HG03575 (cell line): ENCODE measurements at regions not wholly inside any gene's neighbourhood (a gene's known extent, or its start where the extent isn't known, plus 50 kb on each side); places are given as distances from the start of the nearest gene placed in this dataset.

ENCODE experiments used
- ATAC-seq: cut with Tn5 transposase; IDR thresholded peaks from one replicate; pipeline ENCODE4 v1.9.1; 2021; ENCODE audit not compliant: unreplicated experiment, insufficient number of reproducible peaks, low FRiP score; ENCODE audit errors: extremely low read depth

DNA sequence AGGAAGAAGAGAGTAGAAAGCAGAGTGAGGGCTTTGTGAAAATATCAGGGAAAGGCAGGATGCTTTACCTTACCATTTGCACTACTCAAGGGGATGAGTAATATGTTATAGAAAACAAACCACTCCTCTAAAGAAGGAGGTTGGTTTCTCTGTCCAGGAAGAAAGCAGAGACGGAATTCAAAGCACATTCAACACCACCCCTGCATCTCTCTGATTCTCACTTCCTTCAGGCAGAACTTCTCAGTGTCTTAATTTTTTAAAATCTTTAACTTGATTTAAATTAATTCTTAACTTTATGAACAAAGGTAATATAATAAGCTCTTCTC lies 82.4 kb downstream of the NR2F2 start:
- ATAC-seq: no peak

DNA sequence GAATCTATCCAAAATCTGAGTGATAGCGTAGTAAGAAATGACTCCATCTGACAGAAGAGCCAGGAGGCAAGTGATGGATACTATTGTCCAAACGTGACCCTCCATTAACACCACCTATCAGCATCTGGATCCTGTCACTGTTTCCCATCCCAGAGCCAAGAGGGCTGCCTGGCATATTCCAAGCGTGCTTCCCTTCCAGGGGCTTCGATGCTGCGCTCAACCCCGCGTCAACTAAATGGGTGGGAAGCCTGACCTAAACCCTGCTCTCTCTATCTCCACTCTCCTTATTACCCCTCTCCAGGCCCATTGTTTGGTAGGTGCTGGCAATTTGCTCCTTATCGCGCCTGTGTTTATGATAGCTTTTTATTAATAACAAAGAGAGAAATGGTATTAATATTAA lies 83.2 kb downstream of the NR2F2 start:
- no peak for ATAC-seq

DNA sequence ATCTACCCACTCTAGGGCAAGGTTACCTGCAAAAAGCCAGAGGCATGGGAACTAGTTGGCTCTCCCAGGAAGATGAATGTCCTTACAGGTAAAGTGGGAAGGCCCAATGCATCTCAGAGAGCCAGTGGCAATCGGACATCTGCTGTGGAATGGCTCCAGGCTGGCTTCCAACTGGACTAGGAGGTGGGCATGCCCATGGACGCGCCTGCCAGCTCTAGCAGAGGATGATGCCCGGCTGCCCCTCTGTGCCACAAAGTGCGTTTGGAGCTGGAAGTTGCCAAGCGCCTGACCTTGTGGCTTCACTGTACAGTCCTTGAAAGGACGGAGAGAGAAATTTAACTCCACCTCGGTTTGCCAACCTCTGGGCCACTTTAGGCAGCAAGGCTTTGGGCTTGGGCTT lies 84.4 kb downstream of the NR2F2 start:
- no peak for ATAC-seq

DNA sequence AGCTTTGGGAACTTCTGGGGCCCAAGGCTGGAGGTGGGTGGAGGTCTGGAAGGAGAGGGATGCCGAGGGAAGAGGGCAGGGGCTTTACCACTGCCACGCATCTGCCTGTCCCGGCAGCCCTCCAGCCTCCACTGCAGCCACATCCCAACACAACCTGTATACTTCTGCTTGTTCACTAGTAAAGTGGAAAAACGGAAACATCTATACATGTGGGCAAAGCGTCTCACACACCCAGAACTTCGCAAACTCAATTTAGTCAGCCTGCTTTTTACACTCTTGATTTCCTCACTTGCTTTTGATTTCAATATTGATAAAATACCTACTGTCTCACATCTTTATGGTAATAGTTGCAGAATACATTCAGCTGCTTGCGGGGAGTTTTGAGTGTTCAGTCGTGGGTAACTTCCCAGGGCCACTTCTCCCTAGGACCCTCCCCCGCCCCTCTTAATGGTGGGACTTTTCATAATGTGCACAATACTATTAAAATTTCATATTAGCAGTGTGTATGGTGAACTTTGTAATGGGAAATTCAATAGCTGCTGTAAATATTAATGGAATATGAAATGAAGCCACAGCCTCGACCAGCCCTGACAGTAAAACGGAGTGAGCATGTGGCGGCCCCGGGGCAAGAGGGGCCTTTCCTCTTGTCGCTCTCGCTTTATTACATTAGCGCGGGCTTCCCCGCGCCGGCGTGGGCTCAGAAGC lies 85.2 kb downstream of the NR2F2 start:
- ATAC-seq: no peak

DNA sequence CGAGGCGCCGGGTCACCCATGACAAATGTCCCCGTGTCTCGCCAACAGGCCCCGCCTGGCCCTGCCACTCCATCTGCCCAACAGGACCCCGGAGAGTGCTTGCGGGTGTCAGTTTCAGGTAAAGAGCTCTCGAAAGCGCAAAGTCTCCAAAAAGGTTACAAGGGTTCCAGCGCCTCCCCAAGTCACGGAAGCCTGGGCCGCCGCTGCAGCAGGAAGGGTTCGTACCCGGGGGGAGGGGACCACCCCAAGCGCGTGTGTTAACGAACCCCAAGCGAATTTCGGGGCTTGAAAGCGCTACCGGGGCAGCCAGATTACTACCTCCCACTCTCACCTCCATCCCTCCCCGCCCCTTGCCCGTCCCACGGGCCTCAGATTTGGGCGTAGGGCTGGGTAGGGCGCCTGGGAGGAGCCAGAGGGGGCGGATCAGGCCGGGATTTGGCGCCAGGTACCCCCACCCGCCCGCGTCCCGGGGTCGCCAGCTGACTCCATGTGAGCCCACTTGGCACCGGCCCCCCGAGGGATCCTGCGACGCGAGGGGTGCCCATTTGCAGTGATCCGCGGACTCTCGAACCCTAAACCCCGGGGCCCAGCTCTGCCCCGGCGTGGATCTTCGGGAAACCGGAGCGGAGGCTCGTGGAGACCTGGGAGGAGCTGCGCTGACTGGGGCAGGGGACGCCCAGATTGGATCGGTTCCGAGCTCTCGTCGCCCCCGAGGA lies 85.9 kb downstream of the NR2F2 start:
- ATAC-seq: no peak

DNA sequence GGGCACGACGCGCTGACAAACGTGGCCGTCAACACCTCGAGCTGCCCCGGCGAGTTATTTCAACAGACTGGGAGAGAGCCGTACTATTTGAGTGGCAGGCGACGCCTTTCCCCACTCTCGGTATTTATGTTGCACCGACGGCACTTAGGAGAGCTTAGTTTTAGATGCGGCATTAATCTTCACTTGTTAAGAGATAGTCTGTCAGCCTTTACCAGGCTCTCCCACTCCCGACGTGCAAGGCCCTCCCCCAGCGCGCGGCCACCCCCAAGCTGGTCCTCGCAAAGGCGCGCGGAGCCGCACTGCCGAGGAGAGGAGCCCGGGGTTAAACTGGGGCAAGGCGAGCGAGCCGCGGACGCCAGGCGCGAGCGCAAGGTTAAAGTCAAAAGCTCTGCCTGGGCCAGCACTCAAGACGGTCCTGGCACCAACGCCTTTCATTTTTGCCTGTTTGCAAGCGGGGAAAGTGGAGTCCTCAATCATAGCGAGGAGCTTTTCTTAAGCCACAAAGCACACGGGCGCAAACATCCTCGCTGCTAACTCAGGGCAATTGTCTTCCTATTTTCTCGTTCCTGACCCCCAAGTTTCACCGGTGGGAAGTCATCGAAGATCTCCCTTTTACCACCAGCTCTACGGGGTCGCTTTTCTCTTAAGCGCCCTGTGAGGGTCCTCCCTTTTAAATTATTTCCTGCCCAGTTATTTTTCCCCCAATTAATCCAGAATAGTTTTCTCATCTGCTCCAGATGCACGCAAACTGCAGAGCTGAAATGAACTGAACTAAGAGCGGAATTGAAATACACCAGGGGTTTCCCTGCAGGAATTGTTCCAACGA lies 86.6 kb downstream of the NR2F2 start:
- no peak for ATAC-seq

DNA sequence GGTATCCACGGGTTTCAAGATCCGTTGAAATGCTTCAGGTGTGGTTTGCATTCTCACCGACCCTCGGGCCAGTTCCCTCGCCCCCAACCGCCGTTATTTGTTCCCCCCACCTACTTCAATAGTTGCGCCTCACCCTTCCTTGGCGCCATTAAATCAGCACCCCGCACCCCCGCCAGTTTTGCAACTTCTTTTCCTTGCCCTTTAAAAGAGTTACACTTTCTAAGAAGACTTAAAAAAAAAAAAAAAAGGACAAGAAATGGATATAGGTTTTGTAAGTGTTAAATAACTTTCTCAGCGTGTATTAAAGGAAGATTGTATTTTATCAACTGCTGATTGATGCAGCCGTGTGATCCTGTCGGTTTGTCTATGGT lies 87.2 kb downstream of the NR2F2 start:
- ATAC-seq: no peak

DNA sequence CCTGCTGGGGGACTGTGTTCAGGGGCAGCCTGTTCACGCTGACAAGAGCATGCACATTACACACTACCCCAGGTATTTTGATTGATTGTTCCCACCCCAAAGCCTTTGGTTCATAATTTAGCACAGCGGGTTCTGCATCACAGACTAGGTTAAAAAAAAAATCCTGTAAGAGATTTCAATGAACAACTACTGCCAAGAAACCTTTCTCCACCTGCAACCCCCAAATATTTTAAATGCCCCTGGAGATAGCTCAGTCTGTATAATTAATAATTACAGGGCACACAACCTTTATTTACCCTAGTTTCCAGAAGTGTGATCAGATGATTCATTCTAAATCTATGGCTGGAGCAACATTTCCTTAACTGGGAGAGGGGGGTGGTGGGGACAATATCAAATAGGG lies 87.6 kb downstream of the NR2F2 start:
- no peak for ATAC-seq

DNA sequence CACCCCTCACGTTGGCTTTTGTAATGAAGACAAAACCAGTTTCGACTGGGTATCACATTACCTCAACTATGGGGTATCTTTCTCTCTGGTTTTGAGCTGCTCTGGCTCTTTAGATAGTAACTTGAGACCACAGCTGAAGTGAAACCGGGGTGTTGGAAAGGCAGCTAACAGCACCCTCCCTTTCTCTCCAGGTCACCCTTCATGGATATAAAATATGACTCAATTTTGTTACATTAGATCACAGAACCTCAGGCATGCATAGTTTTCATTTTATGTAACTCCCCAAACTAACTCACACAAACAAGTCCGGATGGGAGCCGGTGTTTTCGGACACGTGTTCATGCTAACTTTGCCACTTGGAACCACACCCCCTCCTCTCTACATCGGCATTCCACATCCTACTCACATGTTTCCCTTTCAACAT lies 90.7 kb downstream of the NR2F2 start:
- ATAC-seq: no peak

DNA sequence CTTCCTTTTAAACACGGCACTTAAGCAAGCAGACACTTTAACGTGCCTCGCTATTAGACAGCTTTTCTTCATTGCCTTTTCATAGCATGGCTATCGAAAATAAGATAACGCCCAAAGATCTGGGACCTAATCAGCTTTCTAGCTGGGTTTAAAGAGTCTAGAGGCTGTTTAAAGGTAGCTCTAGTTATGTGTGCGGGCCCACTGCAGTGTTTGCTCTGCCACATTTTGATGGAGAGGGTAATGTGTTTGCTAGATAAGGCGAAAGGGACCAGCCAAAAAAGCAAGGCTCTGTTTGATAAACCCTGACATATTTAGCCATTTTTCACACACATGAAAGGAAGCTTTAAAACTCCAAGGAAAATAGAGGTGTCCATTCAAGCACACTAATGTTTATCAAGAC lies 91.6 kb downstream of the NR2F2 start:
- no peak for ATAC-seq

DNA sequence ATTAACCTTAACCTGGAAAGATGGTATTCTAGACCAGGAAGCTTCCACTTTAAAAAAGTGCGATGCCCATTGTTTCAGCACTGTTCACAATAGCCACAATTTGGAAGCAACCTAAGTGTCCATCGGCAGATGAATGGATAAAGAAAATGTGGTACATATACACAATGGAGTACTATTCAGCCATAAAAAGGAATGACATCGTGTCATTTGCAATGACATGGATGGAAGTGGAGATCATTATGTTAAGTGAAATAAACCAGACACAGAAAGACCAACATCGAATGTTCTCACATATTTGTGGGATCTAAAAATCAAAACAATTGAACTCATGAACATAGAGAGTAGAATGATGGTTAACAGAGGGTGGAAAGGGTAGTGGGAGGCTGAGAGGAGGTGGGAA lies 94.2 kb downstream of the NR2F2 start:
- no peak for ATAC-seq

DNA sequence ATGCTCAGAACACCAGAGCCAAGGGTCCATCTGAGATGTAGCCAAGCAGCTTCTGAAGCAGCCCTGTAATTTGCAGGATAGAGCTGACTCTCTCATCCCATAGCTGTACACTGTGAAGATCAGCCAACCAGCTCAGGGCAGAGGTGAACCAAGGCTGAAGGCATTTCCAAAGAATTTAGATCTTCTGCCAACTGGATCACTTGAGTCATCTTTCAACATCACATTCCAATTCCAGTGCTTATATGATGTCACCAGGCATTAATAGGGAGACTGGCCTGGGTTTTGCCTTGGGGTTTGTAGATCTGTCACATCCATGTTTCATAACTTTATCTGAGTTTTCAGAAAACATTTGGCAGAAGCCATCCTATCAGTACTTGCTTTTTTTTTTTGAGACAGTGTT lies 98.2 kb downstream of the NR2F2 start:
- ATAC-seq: no peak

DNA sequence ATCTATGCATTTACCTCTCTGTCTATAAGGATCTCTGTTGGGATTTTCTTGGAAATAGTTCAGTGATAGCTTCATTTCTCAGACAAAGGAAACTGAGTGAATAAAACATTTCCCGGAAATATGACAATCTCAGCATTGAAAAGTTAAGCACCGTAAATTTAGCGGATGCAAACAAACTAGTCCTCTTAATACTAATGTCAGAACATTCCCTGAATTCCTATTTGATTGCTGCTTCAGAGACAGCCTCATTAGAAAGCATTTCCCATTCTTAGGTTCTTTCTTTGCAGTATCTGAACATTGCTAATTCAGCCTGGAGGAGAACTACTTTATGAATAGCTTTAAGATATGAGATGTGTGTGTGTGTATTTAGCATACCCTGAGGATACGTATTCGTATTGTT lies 101.3 kb downstream of the NR2F2 start:
- no peak for ATAC-seq

DNA sequence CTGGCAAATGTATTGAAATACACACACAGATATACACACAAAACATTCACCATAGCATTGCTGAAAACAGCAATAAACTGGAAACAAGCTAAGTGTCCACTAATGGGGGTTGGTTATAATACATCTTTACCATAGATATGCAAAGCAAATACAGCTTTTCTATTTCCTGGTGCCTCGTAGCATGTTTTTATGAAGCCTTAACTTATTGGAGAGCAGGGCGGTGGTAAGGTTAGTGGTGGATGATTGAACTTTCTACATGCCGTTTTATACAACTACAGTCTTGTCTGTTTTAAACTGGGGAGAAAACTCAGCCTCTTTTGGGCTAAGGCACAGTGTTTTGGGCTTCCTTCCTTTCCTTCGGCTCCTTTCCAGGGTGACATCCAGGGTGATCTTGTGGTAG lies 104.5 kb downstream of the NR2F2 start:
- ATAC-seq: no peak

DNA sequence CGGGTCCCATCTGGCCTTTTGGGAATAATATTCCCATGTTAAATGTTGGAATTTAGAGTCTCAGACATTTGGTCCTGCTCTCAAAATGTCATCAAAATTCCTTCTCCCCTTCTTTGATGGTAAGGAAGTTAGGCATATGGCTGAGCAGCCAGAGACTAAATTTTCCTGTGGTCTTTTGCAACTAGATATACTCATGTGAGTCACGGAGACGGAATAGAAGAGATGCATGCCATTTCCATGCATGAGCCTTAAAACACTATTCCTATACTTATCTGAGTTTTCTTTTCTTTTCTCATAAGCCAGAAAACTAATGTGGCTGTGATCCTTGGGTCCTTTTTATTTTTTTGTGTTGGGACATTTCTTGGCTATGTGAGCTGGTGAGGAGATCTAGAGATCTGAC lies 105.3 kb downstream of the NR2F2 start:
- ATAC-seq: no peak

DNA sequence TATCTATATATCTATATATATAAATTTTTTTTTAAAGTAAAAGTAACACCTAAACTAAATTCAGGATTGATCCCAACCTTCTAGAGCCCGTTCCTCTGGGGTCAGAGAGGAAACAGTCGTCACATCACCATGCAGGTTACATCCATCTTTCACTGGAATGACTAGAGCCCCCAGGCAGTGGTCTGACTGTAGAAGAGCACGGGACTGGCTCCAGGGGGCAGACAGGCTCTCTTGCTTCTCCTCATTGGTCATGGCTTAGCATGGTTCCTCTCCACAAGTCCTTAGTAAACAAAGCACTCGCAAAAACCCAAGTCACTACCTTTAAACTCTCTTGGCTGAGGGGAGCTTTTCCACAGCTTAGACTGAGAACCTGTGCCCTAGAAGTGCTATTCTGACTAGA lies 110.5 kb downstream of the NR2F2 start:
- ATAC-seq: no peak

DNA sequence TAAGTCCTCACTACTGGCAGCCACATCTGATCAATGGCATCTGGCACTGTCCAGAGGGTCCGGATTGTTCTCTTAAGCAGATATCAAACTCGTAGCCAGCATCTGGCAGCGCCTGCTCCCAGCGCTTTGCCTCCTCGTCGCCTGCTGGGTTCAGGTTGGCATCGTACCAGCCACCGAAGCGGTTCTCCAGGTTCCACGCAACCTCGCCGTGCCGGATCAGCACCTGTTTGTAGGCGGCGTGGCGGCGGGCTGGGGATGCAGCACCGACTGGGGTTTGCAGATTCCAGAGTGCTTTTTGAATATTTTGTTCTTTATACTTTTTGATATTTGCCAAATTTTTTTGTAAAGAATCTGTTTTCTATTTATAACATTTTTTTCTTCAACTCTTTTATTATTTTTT lies 111.6 kb downstream of the NR2F2 start:
- ATAC-seq: no peak

DNA sequence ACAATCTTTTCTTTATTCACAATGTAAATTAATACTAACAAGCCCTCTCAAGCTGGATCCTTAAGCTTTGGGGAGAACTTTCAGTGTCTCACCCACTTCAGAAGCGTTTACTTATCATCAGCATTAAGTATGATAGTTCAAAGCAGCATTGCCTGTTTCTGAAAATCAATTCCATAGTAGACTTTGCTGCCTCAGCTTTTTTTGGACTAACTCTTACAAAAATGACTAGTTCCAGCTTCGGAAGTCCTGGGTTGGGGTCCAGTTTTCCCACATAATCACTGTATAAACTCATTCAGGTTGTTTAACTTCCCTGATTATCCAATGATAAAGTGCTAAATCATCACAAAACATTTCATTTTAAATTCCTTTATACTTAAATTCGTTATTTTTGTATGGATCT lies 114.4 kb downstream of the NR2F2 start:
- no peak for ATAC-seq

DNA sequence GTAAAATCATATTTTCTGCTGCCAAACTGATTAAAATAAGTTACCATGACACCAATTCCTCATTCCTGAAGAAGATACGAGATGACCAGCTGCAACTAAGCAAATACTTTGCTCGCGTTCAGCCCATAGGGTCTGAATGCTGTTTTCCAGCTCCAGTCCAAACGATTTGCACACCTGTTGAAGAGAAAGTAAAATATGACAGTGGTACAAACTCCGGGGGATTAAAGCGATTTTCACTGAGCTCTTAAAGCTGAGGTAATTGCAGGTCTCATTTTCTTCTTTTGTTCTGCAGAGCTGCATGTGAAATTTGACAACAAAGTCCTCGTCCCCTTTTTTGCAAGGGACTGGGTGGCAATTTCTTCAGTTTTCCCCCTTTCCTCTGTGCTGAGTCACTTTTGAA lies 118.4 kb downstream of the NR2F2 start:
- no peak for ATAC-seq

DNA sequence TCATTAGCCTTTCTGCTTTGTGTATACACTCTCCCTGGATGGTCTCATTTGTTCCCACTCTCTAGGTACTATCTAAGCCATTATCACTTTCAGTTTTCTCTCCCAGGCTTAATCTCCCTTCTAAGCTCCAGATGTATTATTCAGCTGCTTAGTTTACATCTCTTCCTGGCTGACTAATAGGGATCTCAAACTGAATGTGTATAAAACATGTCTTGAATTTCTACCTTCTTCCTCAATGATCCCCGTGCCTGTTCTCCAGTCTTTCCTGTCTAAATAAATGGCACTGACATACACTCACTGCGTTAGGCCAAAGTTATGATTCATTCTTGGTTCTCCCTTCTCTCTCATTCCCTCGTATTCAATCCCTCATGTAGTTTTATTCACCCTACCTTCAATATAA lies 127.3 kb downstream of the NR2F2 start:
- no peak for ATAC-seq
